HepG2 (cell line): ENCODE measurements at regions not wholly inside any gene's neighbourhood (a gene's known extent, or its start where the extent isn't known, plus 50 kb on each side); places are given as distances from the start of the nearest gene placed in this dataset.

Source experiments
- ATAC-seq: fragments of 200-7000 bp; cut with Tn5 transposase; 3 replicates; pipeline ENCODE4 v1.9.1; 2020; ENCODE audit warnings: mild to moderate bottlenecking, moderate library complexity
- BruUV-seq: library from RNA; stranded (reverse); fragments of 400-500 nt; replicated peaks from 2 replicates; lab custom pipeline; 2021; lab: Mats Ljungman, UMichigan
- CTCF ChIA-PET: fragments of 300-600 bp; formaldehyde crosslinking; extraction: SDS; loops from one replicate; lab custom pipeline; 2021; ENCODE audit warnings: low total read pairs, inconsistent platforms, low intra/inter-chr PET ratio; lab: Yijun Ruan, JAX
- POLR2A ChIA-PET: fragments of 350-600 bp; sonication (Branson Sonifier 250); formaldehyde crosslinking; loops from one replicate; lab custom pipeline; 2020; ENCODE audit warnings: antibody characterized with exemption, inconsistent platforms; lab: Yijun Ruan, JAX
- DNase-seq: peaks from one replicate; pipeline ENCODE4 v3.0.0-alpha.2; 2015; ENCODE audit warnings: low spot score
- FAIRE-seq: peaks from 3 replicates; lab custom pipeline; 2011; peaks lifted over from hg19 to GRCh38; lab: Jason Lieb, UNC
- H2AFZ ChIP-seq: one replicate; pipeline ENCODE4 v1.6.1; 2011; ENCODE audit warnings: low read length, inconsistent platforms
- H3K27ac ChIP-seq: fragments of 300-600 bp; 3 replicates; pipeline ENCODE4 v1.8.0; 2011; ENCODE audit warnings: mixed run types, mild to moderate bottlenecking, mixed read lengths, low read length, inconsistent platforms; ENCODE audit not compliant: insufficient read depth; ENCODE audit errors: extremely low read length
- H3K27me3 ChIP-seq, 2 experiments: fragments of 200-600 bp in 1 of 2; 2 replicates in 1 of 2; 3 replicates in 1 of 2; pipeline versions ENCODE4 v1.6.0 to v1.8.0; 2011; ENCODE audit warnings: low read length in 2 of 2, mild to moderate bottlenecking in 2 of 2, moderate library complexity in 2 of 2, inconsistent platforms in 1 of 2; ENCODE audit not compliant: insufficient read depth in 2 of 2, control insufficient read depth in 1 of 2
- H3K36me3 ChIP-seq, 2 experiments: fragments of 200-600 bp in 1 of 2; replicated peaks in 1 of 2; 2 replicates in 1 of 2; 3 replicates in 1 of 2; pipeline versions ENCODE4 v1.5.1 to v1.8.0; 2011; ENCODE audit warnings: low read length in 2 of 2, inconsistent platforms in 1 of 2; ENCODE audit not compliant: insufficient read depth in 2 of 2, control insufficient read depth in 1 of 2
- H3K4me1 ChIP-seq: 2 replicates; pipeline ENCODE4 v1.5.1; 2012; ENCODE audit warnings: low read length, inconsistent platforms; ENCODE audit not compliant: insufficient read depth
- H3K4me2 ChIP-seq: 2 replicates; pipeline ENCODE4 v1.6.0; 2011; ENCODE audit warnings: low read depth, low read length, inconsistent platforms
- H3K4me3 ChIP-seq, 3 experiments: fragments of 200-600 bp in 1 of 3; sonication (generic), shearing (Covaris generic) in 1 of 3; replicated peaks in 1 of 3; 2 replicates each; pipeline ENCODE4 v1.5.1; 2011 to 2016; ENCODE audit warnings: low read length in 3 of 3, inconsistent platforms in 2 of 3, low read depth in 2 of 3, mild to moderate bottlenecking in 2 of 3, control low read depth in 1 of 3, mixed read lengths in 1 of 3; ENCODE audit not compliant: insufficient read depth in 1 of 3
- H3K79me2 ChIP-seq: one replicate; pipeline ENCODE4 v1.6.1; 2011; ENCODE audit warnings: low read length, inconsistent platforms; ENCODE audit not compliant: insufficient read depth
- H3K9ac ChIP-seq: 2 replicates; pipeline ENCODE4 v1.6.0; 2011; ENCODE audit warnings: mild to moderate bottlenecking, low read depth, low read length, inconsistent platforms; ENCODE audit not compliant: insufficient read depth
- H3K9me3 ChIP-seq: 2 replicates; pipeline ENCODE4 v1.5.1; 2012; ENCODE audit warnings: mild to moderate bottlenecking, low read length
- H4K20me1 ChIP-seq: 2 replicates; pipeline ENCODE4 v1.6.0; 2011; ENCODE audit warnings: inconsistent platforms, mild to moderate bottlenecking, low read length, moderate library complexity; ENCODE audit not compliant: insufficient read depth
- CBX1 ChIP-seq: IDR thresholded peaks from one replicate; pipeline ENCODE4 v1.6.1; 2016; ENCODE audit warnings: antibody characterized with exemption, low read depth
- NR3C1 ChIP-seq: sonication (generic); formaldehyde crosslinking; IDR thresholded peaks from 2 replicates; pipeline ENCODE4 v1.4.0; 2020; ENCODE audit warnings: missing genetic modification reagents
- RORA ChIP-seq: sonication (generic); formaldehyde crosslinking; IDR thresholded peaks from 2 replicates; pipeline ENCODE4 v1.5.0; 2020; ENCODE audit warnings: mild to moderate bottlenecking, missing genetic modification reagents, moderate library complexity
- SYNCRIP ChIP-seq: fragments of 200-400 bp; formaldehyde crosslinking; IDR thresholded peaks from 2 replicates; pipeline ENCODE4 v1.6.1; 2018; ENCODE audit warnings: mild to moderate bottlenecking, low read depth, low read length; ENCODE audit not compliant: insufficient read depth
- ZNF180 ChIP-seq: sonication (generic); formaldehyde crosslinking; IDR thresholded peaks from 2 replicates; pipeline ENCODE4 v1.4.0; 2020; ENCODE audit warnings: low read depth, missing genetic modification reagents, borderline replicate concordance
- ZNF678 ChIP-seq: sonication (generic); formaldehyde crosslinking; IDR thresholded peaks from 2 replicates; pipeline ENCODE4 v1.4.0; 2020; ENCODE audit warnings: mild to moderate bottlenecking, missing genetic modification reagents
- ZNF775 ChIP-seq: sonication (generic); formaldehyde crosslinking; IDR thresholded peaks from 2 replicates; pipeline ENCODE4 v1.4.0; 2020; ENCODE audit warnings: missing genetic modification reagents, mild to moderate bottlenecking, moderate library complexity, borderline replicate concordance
- WGBS: methylation state at CpG from one replicate; pipeline ENCODE4 v1.1.6; 2017; ENCODE audit warnings: low lambda C conversion rate; 5-methylcytosine and 5-hydroxymethylcytosine counted together
- in situ Hi-C: cut with HindIII; loops from 2 replicates; pipeline ENCODE4 v1.10.0; 2017; ENCODE audit warnings: low pct_unique_long_range_greater_than_20kb; ENCODE audit not compliant: extremely low pct_ligation_motif_present
- intact Hi-C: fragments of 100-400 bp; cut with micrococcal nuclease; formaldehyde crosslinking; loops from one replicate; pipeline ENCODE4 v1.10.0; 2022; ENCODE audit not compliant: unreplicated experiment
- TF ChIP-seq, protein P1 (sequence below): sonication (generic); formaldehyde crosslinking; IDR thresholded peaks from 2 replicates; pipeline ENCODE4 v1.4.0; 2020; ENCODE audit warnings: mild to moderate bottlenecking, missing genetic modification reagents
- TF ChIP-seq, protein P2 (sequence below): sonication (generic); formaldehyde crosslinking; IDR thresholded peaks from 2 replicates; pipeline ENCODE4 v1.4.0; 2020; ENCODE audit warnings: missing genetic modification reagents, borderline replicate concordance
- TF ChIP-seq, protein P3 (sequence below): sonication (generic); formaldehyde crosslinking; IDR thresholded peaks from 2 replicates; pipeline ENCODE4 v1.8.0; 2022; ENCODE audit warnings: low read depth, missing genetic modification reagents

DNA sequence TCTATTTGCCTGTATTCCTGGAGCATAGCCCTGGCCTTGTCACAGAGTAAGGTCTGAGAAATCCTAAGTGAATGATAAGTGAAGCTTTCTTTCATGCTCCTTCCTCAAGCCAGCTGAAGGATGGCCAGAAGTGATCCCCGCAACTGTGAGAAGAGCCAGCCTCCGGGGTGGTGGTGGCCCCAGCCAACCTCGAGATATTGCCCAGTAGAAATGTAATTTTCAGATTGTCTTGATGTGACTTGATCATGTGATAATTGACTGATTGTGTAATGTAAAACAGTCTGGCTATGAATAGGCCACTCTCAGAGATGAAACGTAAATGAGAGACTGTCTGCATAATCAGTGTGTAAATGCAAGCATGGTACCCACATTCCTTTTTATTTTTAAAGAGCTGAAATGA lies 242.4 kb upstream of the CAMK1G start (continued):
- TF ChIP-seq, protein P1, sequence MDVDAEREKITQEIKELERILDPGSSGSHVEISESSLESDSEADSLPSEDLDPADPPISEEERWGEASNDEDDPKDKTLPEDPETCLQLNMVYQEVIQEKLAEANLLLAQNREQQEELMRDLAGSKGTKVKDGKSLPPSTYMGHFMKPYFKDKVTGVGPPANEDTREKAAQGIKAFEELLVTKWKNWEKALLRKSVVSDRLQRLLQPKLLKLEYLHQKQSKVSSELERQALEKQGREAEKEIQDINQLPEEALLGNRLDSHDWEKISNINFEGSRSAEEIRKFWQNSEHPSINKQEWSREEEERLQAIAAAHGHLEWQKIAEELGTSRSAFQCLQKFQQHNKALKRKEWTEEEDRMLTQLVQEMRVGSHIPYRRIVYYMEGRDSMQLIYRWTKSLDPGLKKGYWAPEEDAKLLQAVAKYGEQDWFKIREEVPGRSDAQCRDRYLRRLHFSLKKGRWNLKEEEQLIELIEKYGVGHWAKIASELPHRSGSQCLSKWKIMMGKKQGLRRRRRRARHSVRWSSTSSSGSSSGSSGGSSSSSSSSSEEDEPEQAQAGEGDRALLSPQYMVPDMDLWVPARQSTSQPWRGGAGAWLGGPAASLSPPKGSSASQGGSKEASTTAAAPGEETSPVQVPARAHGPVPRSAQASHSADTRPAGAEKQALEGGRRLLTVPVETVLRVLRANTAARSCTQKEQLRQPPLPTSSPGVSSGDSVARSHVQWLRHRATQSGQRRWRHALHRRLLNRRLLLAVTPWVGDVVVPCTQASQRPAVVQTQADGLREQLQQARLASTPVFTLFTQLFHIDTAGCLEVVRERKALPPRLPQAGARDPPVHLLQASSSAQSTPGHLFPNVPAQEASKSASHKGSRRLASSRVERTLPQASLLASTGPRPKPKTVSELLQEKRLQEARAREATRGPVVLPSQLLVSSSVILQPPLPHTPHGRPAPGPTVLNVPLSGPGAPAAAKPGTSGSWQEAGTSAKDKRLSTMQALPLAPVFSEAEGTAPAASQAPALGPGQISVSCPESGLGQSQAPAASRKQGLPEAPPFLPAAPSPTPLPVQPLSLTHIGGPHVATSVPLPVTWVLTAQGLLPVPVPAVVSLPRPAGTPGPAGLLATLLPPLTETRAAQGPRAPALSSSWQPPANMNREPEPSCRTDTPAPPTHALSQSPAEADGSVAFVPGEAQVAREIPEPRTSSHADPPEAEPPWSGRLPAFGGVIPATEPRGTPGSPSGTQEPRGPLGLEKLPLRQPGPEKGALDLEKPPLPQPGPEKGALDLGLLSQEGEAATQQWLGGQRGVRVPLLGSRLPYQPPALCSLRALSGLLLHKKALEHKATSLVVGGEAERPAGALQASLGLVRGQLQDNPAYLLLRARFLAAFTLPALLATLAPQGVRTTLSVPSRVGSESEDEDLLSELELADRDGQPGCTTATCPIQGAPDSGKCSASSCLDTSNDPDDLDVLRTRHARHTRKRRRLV (CRISPR knock-in tag) = no peak
- TF ChIP-seq, all 625 proteins: peak for 0

DNA sequence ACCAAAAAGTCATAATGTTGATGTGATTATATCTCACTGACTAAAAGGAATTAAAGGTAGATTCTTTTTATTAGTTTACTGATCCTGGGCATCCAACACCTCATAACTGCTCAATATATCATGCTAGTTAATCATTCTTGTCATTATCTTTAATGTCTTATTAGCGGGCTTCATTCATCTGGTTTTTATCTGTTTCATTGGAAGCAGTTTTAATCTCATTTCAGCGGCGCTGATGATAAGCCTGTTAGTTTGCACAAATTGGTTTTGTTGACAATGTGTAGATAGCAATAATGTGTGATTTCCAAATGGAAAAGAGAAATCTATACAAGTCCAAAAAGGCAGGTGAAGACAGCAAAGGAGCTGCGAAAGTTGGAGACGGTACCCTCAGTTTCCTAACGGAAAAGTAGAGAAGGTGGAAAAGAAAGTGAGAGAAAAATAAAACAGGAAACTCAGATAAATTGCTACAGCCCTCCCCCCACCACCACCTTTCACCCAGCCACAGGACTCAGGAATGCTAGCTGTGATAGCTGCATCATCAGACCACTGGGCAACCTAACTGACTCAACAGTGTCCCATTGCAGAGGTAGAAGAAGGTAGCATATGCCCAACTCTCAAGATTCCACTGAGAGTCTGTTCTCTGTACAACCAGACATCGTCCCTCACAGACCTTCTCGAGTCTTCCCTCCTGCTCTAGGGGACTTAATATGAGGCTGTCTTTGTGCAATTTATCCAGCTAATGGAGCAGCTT lies 241.7 kb upstream of the CAMK1G start:
- Histone ChIP-seq H3K79me2 (no peaks in the 10 kb centered on the region), H3K4me1 (no peaks in the 10 kb centered on the region), H3K4me2 (no peak overlapping the region), H3K27me3 (peaks cover 0 to 1% of the 10 kb centered on the region in 2 experiments; a peak in 1 of 5 replicates), H3K9me3 (no peaks in the 10 kb centered on the region), H3K4me3 (no peak overlapping the region), H3K36me3 (no peaks in the 10 kb centered on the region), H2AFZ (no peak overlapping the region), H3K27ac (no peak overlapping the region), H3K9ac (no peak overlapping the region), H4K20me1 (no peaks in the 10 kb centered on the region)
- no peak for TF ChIP-seq NR3C1 (CRISPR knock-in tag)
- TF ChIP-seq, protein P2, sequence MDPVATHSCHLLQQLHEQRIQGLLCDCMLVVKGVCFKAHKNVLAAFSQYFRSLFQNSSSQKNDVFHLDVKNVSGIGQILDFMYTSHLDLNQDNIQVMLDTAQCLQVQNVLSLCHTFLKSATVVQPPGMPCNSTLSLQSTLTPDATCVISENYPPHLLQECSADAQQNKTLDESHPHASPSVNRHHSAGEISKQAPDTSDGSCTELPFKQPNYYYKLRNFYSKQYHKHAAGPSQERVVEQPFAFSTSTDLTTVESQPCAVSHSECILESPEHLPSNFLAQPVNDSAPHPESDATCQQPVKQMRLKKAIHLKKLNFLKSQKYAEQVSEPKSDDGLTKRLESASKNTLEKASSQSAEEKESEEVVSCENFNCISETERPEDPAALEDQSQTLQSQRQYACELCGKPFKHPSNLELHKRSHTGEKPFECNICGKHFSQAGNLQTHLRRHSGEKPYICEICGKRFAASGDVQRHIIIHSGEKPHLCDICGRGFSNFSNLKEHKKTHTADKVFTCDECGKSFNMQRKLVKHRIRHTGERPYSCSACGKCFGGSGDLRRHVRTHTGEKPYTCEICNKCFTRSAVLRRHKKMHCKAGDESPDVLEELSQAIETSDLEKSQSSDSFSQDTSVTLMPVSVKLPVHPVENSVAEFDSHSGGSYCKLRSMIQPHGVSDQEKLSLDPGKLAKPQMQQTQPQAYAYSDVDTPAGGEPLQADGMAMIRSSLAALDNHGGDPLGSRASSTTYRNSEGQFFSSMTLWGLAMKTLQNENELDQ (CRISPR knock-in tag) = no peak
- TF ChIP-seq ZNF775 = no peak
- TF ChIP-seq SYNCRIP = no peak
- TF ChIP-seq, protein P3, sequence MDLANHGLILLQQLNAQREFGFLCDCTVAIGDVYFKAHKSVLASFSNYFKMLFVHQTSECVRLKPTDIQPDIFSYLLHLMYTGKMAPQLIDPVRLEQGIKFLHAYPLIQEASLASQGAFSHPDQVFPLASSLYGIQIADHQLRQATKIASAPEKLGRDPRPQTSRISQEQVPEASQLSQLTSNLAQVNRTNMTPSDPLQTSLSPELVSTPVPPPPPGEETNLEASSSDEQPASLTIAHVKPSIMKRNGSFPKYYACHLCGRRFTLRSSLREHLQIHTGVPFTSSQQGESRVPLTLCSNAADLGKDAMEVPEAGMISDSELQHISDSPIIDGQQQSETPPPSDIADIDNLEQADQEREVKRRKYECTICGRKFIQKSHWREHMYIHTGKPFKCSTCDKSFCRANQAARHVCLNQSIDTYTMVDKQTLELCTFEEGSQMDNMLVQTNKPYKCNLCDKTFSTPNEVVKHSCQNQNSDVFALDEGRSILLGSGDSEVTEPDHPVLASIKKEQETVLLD (CRISPR knock-in tag) = no peak
- TF ChIP-seq RORA = no peak
- TF ChIP-seq ZNF678 = no peak
- TF ChIP-seq CBX1 = no peak
- TF ChIP-seq ZNF180 (CRISPR knock-in tag) = no peak
- POLR2A ChIA-PET = no interaction called here
- in situ Hi-C loops = no loop called here
- FAIRE-seq = no peak
- DNase-seq = no peak
- WGBS = 15% methylated on average over 8 of the region's 8 CpGs
- BruUV-seq = no TSS peak
- intact Hi-C loops = no loop called here
- ATAC-seq = no peak
- CTCF ChIA-PET = no interaction called here
